ENCODE measurements at regions not wholly inside any gene's neighbourhood (a gene's known extent, or its start where the extent isn't known, plus 50 kb on each side); places are given as distances from the start of the nearest gene placed in this dataset.

GRCh38 chr20:12698817-12699216 lies 310.0 kb upstream of the SPTLC3 start:
- no peak for TF ChIP-seq POLR2A (IDR thresholded peaks at IDR 0.05; ENCODE audit: low read depth, low read length)
- TF ChIP-seq MAX (IDR thresholded peaks at IDR 0.05; ENCODE audit: insufficient read depth, insufficient read length) = no peak
- TF ChIP-seq CTCF (IDR thresholded peaks at IDR 0.05; ENCODE audit: extremely low read depth in 1 of 2, insufficient read depth in 1 of 2, low read depth in 1 of 2, low read length in 2 of 2) = no peak
